Endothelial cell (in vitro differentiated cells): ENCODE measurements at regions not wholly inside any gene's neighbourhood (a gene's known extent, or its start where the extent isn't known, plus 50 kb on each side); places are given as distances from the start of the nearest gene placed in this dataset.

Experiments used
- DNase-seq: peaks from one replicate; pipeline ENCODE4 v3.0.0; 2021; ENCODE audit warnings: low spot score
- H3K27ac Mint-ChIP-seq: one replicate; pipeline ENCODE4 v1.8.0; 2021; ENCODE audit warnings: mixed read lengths, inconsistent platforms; ENCODE audit not compliant: unreplicated experiment
- H3K27me3 Mint-ChIP-seq: one replicate; pipeline ENCODE4 v1.8.0; 2021; ENCODE audit warnings: mild to moderate bottlenecking, moderate library complexity, mixed read lengths, inconsistent platforms; ENCODE audit not compliant: unreplicated experiment
- H3K36me3 Mint-ChIP-seq: one replicate; pipeline ENCODE4 v1.8.0; 2021; ENCODE audit warnings: mild to moderate bottlenecking, low read depth, mixed read lengths, inconsistent platforms; ENCODE audit not compliant: unreplicated experiment
- H3K4me1 Mint-ChIP-seq: one replicate; pipeline ENCODE4 v1.8.0; 2021; ENCODE audit warnings: mild to moderate bottlenecking, mixed read lengths, inconsistent platforms; ENCODE audit not compliant: unreplicated experiment
- H3K4me3 Mint-ChIP-seq: one replicate; pipeline ENCODE4 v1.8.0; 2021; ENCODE audit warnings: mild to moderate bottlenecking, mixed read lengths, inconsistent platforms; ENCODE audit not compliant: unreplicated experiment
- H3K9me3 Mint-ChIP-seq: one replicate; pipeline ENCODE4 v1.8.0; 2021; ENCODE audit warnings: mixed read lengths, inconsistent platforms; ENCODE audit not compliant: unreplicated experiment
- TF ChIP-seq, protein P1 (sequence below): fragments of 200-600 bp; sonication (generic); IDR thresholded peaks from one replicate; pipeline ENCODE4 v1.5.0; 2021; ENCODE audit warnings: antibody characterized with exemption; ENCODE audit not compliant: unreplicated experiment

DNA sequence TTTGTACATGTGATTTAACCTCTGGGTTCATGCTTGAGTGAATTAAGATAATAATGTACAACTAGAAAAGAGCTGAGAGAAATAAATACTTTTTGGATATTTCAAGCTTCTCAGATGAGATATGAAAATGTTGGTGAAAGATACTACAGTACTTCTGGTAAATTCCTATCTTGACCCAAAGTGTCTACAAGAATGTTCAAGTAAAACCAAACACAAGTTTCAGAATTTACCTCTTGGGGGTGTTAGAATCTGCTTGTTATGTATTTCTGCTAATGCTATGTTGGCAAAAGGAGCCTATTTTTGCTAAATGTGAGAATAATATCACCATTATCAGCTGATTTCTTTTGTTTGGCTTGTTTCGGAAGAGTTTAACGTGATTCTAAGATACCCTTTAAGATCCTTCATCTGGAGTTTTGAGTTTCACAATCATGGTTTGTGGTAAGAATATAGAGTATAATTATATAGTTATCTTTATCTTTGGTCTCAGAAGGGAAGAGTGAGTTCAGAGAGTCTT, 388.5 kb downstream of the LMO4 start:
- Mint-ChIP-seq H3K9me3 (no peaks in the 10 kb centered on the region), H3K27me3 (no peaks in the 10 kb centered on the region), H3K4me1 (peaks cover 3% of the 10 kb centered on the region), H3K4me3 (no peak overlapping the region), H3K27ac (no peak overlapping the region), H3K36me3 (no peaks in the 10 kb centered on the region)
- no peak for DNase-seq
- TF ChIP-seq, protein P1, sequence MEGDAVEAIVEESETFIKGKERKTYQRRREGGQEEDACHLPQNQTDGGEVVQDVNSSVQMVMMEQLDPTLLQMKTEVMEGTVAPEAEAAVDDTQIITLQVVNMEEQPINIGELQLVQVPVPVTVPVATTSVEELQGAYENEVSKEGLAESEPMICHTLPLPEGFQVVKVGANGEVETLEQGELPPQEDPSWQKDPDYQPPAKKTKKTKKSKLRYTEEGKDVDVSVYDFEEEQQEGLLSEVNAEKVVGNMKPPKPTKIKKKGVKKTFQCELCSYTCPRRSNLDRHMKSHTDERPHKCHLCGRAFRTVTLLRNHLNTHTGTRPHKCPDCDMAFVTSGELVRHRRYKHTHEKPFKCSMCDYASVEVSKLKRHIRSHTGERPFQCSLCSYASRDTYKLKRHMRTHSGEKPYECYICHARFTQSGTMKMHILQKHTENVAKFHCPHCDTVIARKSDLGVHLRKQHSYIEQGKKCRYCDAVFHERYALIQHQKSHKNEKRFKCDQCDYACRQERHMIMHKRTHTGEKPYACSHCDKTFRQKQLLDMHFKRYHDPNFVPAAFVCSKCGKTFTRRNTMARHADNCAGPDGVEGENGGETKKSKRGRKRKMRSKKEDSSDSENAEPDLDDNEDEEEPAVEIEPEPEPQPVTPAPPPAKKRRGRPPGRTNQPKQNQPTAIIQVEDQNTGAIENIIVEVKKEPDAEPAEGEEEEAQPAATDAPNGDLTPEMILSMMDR = no peak

DNA sequence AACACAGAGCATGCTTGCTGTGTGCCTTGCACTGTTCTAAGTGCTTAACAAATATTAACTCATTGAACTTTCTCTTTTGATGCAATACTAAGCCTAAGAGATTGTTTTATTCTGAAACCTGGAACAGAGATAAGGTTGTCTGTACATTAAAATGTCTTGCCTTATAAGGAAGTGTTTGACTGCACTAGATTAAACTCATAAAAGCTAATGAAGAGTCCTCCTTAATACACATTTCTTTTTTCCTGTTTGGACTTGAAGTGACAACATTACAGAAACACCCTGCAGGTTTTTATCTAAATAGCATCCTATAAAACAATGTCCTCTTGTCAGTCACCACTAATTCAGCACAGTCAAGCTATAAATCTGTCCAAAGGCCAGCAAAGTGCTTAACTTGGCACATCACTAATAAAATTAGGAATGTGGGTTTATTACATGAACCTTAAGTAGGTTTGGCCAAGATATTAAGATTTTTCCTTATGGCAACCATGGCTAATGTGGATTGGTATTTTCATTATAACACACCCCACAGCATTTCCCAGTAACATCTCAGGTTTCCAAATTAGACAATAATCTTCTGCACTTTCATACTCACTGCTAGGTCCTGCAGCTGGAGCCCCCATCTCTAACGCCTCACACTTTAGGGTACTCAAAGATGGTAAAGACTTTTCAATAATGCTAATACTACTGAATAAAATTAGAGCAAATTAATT, 389.7 kb downstream of the LMO4 start:
- Mint-ChIP-seq H3K4me1 (peaks cover 3% of the 10 kb centered on the region), H3K4me3 (no peak overlapping the region), H3K36me3 (no peaks in the 10 kb centered on the region), H3K9me3 (no peaks in the 10 kb centered on the region), H3K27me3 (no peaks in the 10 kb centered on the region), H3K27ac (no peak overlapping the region)
- TF ChIP-seq, protein P1 = no peak
- DNase-seq = no peak

DNA sequence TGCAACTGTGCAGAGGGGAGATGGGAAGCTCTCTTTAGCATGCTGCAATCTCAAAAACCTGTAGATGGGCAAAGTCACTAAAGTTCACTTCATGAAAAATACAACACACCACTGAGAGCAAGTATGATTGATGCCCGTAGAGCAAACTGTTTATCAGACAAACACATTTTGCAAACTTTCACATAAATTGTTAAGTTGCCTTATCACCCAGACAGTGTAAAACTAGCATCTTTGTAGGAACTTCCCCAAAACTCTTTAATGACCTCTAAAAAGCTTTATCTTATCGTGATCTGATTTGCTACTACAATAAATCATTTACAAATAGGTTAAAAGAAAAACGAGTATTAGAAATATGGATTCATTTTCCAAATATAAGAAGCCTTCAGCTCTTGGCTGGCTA, 391.0 kb downstream of the LMO4 start:
- H3K27ac Mint-ChIP-seq = no peak overlapping the region
- no peaks in the 10 kb centered on the region for H3K36me3 Mint-ChIP-seq
- H3K4me3 Mint-ChIP-seq = no peak overlapping the region
- H3K4me1 Mint-ChIP-seq = peaks cover 3% of the 10 kb centered on the region
- no peaks in the 10 kb centered on the region for H3K9me3 Mint-ChIP-seq
- TF ChIP-seq, protein P1 = no peak
- DNase-seq = no peak
- H3K27me3 Mint-ChIP-seq = peaks cover 1% of the 10 kb centered on the region

DNA sequence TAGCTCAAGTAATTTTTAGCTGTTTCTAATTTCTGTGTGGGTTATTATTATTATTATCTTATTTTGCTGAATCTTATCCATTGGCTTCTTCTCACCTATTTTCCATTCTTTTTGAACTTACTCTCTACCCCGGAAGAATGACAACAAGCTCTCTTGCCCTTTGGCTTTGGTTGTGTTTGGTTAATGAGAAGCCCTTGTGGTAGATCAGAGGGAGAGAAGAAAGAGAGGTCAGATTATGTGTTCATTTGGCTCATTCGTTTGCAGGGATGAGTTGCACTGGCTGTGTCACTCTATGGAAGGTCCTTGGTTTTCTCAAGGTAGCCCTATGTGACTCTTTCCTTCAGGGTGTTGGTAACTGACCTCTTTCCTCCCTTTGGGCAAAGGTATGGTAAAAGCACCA, 391.9 kb downstream of the LMO4 start:
- no peak overlapping the region for H3K4me3 Mint-ChIP-seq
- H3K27me3 Mint-ChIP-seq = peaks cover 2% of the 10 kb centered on the region
- no peaks in the 10 kb centered on the region for H3K36me3 Mint-ChIP-seq
- H3K9me3 Mint-ChIP-seq = no peaks in the 10 kb centered on the region
- no peak for DNase-seq
- TF ChIP-seq, protein P1 = no peak
- H3K27ac Mint-ChIP-seq = no peak overlapping the region
- peaks cover 3% of the 10 kb centered on the region for H3K4me1 Mint-ChIP-seq

DNA sequence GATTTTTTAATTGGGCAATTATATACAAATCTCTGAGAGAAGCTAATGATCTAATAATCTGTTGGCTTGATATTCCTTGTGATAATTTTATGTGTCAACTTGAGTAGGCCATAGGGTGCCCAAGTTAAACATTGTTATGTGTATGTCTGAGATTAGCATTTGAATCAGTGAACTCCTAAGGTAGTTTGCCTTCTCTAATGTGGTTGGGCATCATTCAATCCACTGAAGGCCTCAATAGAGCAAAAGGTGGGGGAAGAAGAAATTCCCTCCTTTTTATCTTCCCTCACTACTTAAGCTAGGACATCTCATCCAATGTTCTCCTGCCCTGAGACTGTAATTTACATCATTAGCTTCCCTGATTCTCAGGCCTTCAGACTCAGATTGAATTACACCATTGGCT, 394.5 kb downstream of the LMO4 start:
- peaks cover 3% of the 10 kb centered on the region for H3K4me1 Mint-ChIP-seq
- TF ChIP-seq, protein P1 = no peak
- H3K9me3 Mint-ChIP-seq = no peaks in the 10 kb centered on the region
- no peak overlapping the region for H3K4me3 Mint-ChIP-seq
- DNase-seq = no peak
- no peak overlapping the region for H3K27ac Mint-ChIP-seq
- peaks cover 2% of the 10 kb centered on the region for H3K27me3 Mint-ChIP-seq
- H3K36me3 Mint-ChIP-seq = no peaks in the 10 kb centered on the region
